ENCODE measurements at regions not wholly inside any gene's neighbourhood (a gene's known extent, or its start where the extent isn't known, plus 50 kb on each side); places are given as distances from the start of the nearest gene placed in this dataset.
"Not testable (repeated sequence)": the region's sequence is repeated elsewhere in the genome, so short reads cannot be mapped to it uniquely, and the experiment has no call there.

DNA sequence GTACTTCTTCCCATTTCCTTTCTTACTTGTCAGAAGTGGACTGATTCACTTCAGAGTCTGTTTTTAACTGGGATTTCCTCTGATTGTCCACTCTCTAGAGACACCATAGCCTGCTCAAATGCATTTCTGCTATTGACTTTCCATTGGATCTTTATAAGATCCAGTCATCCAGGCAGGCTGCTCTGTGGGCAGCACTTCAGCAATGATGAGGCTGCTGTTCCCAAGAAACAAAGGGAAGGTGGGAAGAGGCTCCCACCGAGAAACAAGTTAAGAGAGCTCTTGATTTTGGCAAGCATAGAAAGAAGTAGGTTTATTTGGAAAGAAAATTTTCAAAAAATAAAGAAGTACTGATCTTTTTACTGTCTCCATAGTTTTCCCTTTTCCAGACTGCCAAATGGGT lies 125.8 kb upstream of the STARD13 start:
- Histone ChIP-seq H2AK5ac (ENCODE audit: low read length) (no peak overlapping the region), H3K9ac (ENCODE audit: low read length) (no peak overlapping the region), H2BK120ac (ENCODE audit: low read depth, low read length) (no peak overlapping the region), H3K4me3 (ENCODE audit: low read length) (no peak overlapping the region), H3K56ac (ENCODE audit: low read length) (no peak overlapping the region), H3K27ac (ENCODE audit: low read depth, low read length) (no peak overlapping the region), H3K4me1 (ENCODE audit: control insufficient read depth, low read depth, low read length) (no peaks in the 10 kb centered on the region), H3K23ac (ENCODE audit: low read length) (no peak overlapping the region), H2BK5ac (ENCODE audit: low read length) (no peak overlapping the region), H2BK15ac (replicated peaks; ENCODE audit: low read depth) (no peak overlapping the region), H3K18ac (ENCODE audit: low read length) (no peak overlapping the region), H3K4me2 (ENCODE audit: low read length) (no peak overlapping the region), H4K5ac (ENCODE audit: low read length) (no peak overlapping the region), H3K36me3 (ENCODE audit: control insufficient read depth, insufficient read depth, low read length) (no peaks in the 10 kb centered on the region), H3K4ac (ENCODE audit: low read depth, low read length) (no peak overlapping the region), H3K79me1 (ENCODE audit: low read length) (no peaks in the 10 kb centered on the region), H4K8ac (ENCODE audit: low read depth, low read length) (no peak overlapping the region), H3K79me2 (ENCODE audit: control insufficient read depth, insufficient read depth, low read length) (no peaks in the 10 kb centered on the region), H3K27me3 (ENCODE audit: insufficient read depth, low read length, poor library complexity) (no peaks in the 10 kb centered on the region)
- no peak for DNase-seq
- no CpG with 5 or more reads among the region's 1 CpG for WGBS (ENCODE audit: extremely low coverage, insufficient coverage, low lambda C conversion rate)

GRCh38 chr13:33415822-33416221 lies 130.3 kb upstream of the STARD13 start:
- H3K79me2 ChIP-seq (ENCODE audit: control insufficient read depth, insufficient read depth, low read length) = no peaks in the 10 kb centered on the region
- H3K23ac ChIP-seq (ENCODE audit: low read length) = no peak overlapping the region
- H2BK15ac ChIP-seq (replicated peaks; ENCODE audit: low read depth) = no peak overlapping the region
- no peak overlapping the region for H3K4me3 ChIP-seq (ENCODE audit: low read length)
- H3K27me3 ChIP-seq (ENCODE audit: insufficient read depth, low read length, poor library complexity) = no peaks in the 10 kb centered on the region
- no peaks in the 10 kb centered on the region for H3K4me1 ChIP-seq (ENCODE audit: control insufficient read depth, low read depth, low read length)
- WGBS (ENCODE audit: extremely low coverage, insufficient coverage, low lambda C conversion rate) = no CpG with 5 or more reads among the region's 1 CpG
- no peak overlapping the region for H3K27ac ChIP-seq (ENCODE audit: low read depth, low read length)
- H2BK5ac ChIP-seq (ENCODE audit: low read length) = no peak overlapping the region
- no peaks in the 10 kb centered on the region for H3K36me3 ChIP-seq (ENCODE audit: control insufficient read depth, insufficient read depth, low read length)
- no peak overlapping the region for H4K8ac ChIP-seq (ENCODE audit: low read depth, low read length)
- no peaks in the 10 kb centered on the region for H3K79me1 ChIP-seq (ENCODE audit: low read length)
- DNase-seq = no peak
- H4K5ac ChIP-seq (ENCODE audit: low read length) = no peak overlapping the region
- no peak overlapping the region for H3K56ac ChIP-seq (ENCODE audit: low read length)
- no peak overlapping the region for H3K4ac ChIP-seq (ENCODE audit: low read depth, low read length)
- H2AK5ac ChIP-seq (ENCODE audit: low read length) = no peak overlapping the region
- H2BK120ac ChIP-seq (ENCODE audit: low read depth, low read length) = no peak overlapping the region
- H3K9ac ChIP-seq (ENCODE audit: low read length) = no peak overlapping the region
- H3K18ac ChIP-seq (ENCODE audit: low read length) = no peak overlapping the region
- H3K4me2 ChIP-seq (ENCODE audit: low read length) = no peak overlapping the region

- not testable (repeated sequence) for H3K79me2 ChIP-seq (ENCODE audit: control insufficient read depth, insufficient read depth, low read length); H3K79me1 ChIP-seq (ENCODE audit: low read length); H3K4ac ChIP-seq (ENCODE audit: low read depth, low read length); H2BK120ac ChIP-seq (ENCODE audit: low read depth, low read length); H2BK15ac ChIP-seq (replicated peaks; ENCODE audit: low read depth); H3K27me3 ChIP-seq (ENCODE audit: insufficient read depth, low read length, poor library complexity); H2BK5ac ChIP-seq (ENCODE audit: low read length); H3K4me2 ChIP-seq (ENCODE audit: low read length); H3K18ac ChIP-seq (ENCODE audit: low read length); H3K27ac ChIP-seq (ENCODE audit: low read depth, low read length); H4K8ac ChIP-seq (ENCODE audit: low read depth, low read length); H3K36me3 ChIP-seq (ENCODE audit: control insufficient read depth, insufficient read depth, low read length); H4K5ac ChIP-seq (ENCODE audit: low read length); H3K4me1 ChIP-seq (ENCODE audit: control insufficient read depth, low read depth, low read length); H3K4me3 ChIP-seq (ENCODE audit: low read length); H3K23ac ChIP-seq (ENCODE audit: low read length); H2AK5ac ChIP-seq (ENCODE audit: low read length); DNase-seq; H3K9ac ChIP-seq (ENCODE audit: low read length); H3K56ac ChIP-seq (ENCODE audit: low read length)
- WGBS (ENCODE audit: extremely low coverage, insufficient coverage, low lambda C conversion rate) = no CpG with 5 or more reads among the region's 7 CpGs
These were observed 132.8 kb upstream of the STARD13 start for GRCh38 chr13:33418224-33418953.

DNA sequence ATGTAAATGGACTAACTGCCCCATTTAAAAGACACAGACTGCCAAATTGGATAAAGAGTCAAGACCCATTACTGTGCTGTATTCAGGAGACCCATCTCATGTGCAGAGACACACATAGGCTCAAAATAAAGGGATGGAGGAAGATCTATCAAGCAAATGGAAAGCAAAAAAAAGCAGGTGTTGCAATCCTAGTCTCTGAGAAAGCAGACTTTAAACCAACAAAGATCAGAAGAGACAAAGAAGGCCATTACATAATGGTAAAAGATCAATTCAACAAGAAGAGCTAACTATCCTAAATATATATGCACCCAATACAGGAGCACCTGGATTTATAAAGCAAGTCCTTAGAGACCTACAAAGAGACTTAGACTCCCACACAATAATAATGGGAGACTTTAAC lies 134.6 kb upstream of the STARD13 start:
- H3K4ac ChIP-seq (ENCODE audit: low read depth, low read length); H3K79me1 ChIP-seq (ENCODE audit: low read length); H3K56ac ChIP-seq (ENCODE audit: low read length); H3K79me2 ChIP-seq (ENCODE audit: control insufficient read depth, insufficient read depth, low read length); H3K18ac ChIP-seq (ENCODE audit: low read length); H3K27me3 ChIP-seq (ENCODE audit: insufficient read depth, low read length, poor library complexity); H2BK15ac ChIP-seq (replicated peaks; ENCODE audit: low read depth); H3K4me2 ChIP-seq (ENCODE audit: low read length); H3K23ac ChIP-seq (ENCODE audit: low read length); H4K5ac ChIP-seq (ENCODE audit: low read length); H2BK120ac ChIP-seq (ENCODE audit: low read depth, low read length); H4K8ac ChIP-seq (ENCODE audit: low read depth, low read length); H2BK5ac ChIP-seq (ENCODE audit: low read length); H3K36me3 ChIP-seq (ENCODE audit: control insufficient read depth, insufficient read depth, low read length); H3K27ac ChIP-seq (ENCODE audit: low read depth, low read length); H3K4me1 ChIP-seq (ENCODE audit: control insufficient read depth, low read depth, low read length); DNase-seq; H2AK5ac ChIP-seq (ENCODE audit: low read length); H3K9ac ChIP-seq (ENCODE audit: low read length); H3K4me3 ChIP-seq (ENCODE audit: low read length): not testable (repeated sequence)

DNA sequence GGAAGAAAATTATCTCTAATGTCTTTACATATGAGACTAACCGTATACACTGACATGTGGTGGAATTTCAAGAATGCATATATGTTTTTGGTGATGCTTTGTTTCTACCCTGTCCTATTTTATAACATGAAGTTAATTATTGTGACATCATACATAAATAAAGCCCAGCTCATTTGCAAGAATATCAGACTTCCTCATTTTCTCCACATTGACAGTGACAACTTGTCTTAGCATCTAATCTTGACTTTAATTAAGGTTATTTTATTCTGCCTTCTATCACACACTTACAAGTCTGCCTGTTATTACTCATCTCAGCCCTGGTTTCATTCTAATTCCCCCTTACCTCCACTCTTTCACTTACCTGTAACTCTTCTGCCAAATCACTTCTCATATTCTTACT lies 140.6 kb upstream of the STARD13 start:
- Histone ChIP-seq H2AK5ac (ENCODE audit: low read length) (no peak overlapping the region), H3K4me3 (ENCODE audit: low read length) (no peak overlapping the region), H3K36me3 (ENCODE audit: control insufficient read depth, insufficient read depth, low read length) (no peaks in the 10 kb centered on the region), H3K27me3 (ENCODE audit: insufficient read depth, low read length, poor library complexity) (no peaks in the 10 kb centered on the region), H3K4ac (ENCODE audit: low read depth, low read length) (no peak overlapping the region), H2BK15ac (replicated peaks; ENCODE audit: low read depth) (no peak overlapping the region), H3K4me2 (ENCODE audit: low read length) (no peak overlapping the region), H3K56ac (ENCODE audit: low read length) (no peak overlapping the region), H3K18ac (ENCODE audit: low read length) (no peak overlapping the region), H3K79me2 (ENCODE audit: control insufficient read depth, insufficient read depth, low read length) (no peaks in the 10 kb centered on the region), H2BK120ac (ENCODE audit: low read depth, low read length) (no peak overlapping the region), H4K8ac (ENCODE audit: low read depth, low read length) (no peak overlapping the region), H4K5ac (ENCODE audit: low read length) (no peak overlapping the region), H3K9ac (ENCODE audit: low read length) (no peak overlapping the region), H3K23ac (ENCODE audit: low read length) (no peak overlapping the region), H3K79me1 (ENCODE audit: low read length) (no peaks in the 10 kb centered on the region), H3K4me1 (ENCODE audit: control insufficient read depth, low read depth, low read length) (no peaks in the 10 kb centered on the region), H2BK5ac (ENCODE audit: low read length) (no peak overlapping the region), H3K27ac (ENCODE audit: low read depth, low read length) (no peak overlapping the region)
- no peak for DNase-seq
- WGBS (ENCODE audit: extremely low coverage, insufficient coverage, low lambda C conversion rate) = no CpG with 5 or more reads among the region's 1 CpG

DNA sequence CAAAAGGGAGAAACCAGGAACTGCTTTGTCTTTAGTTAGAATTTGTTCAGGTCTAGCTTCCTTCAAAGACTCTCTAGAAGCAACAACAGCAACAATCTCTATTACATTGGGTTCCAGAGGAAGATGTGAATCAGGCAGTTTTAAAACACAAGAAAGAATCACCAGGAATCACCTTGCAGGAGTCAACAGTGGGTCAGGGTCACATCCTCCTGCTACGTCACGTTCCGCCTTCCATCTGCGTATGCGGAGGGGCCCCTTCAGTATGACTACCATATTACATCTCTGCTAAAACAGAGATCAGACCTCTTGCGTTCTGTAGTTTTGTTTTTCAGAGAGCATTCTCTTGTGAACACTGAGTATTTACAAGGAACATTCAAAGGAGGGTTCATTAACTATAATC lies 147.8 kb upstream of the STARD13 start:
- Histone ChIP-seq H3K79me1 (ENCODE audit: low read length) (no peaks in the 10 kb centered on the region), H2BK5ac (ENCODE audit: low read length) (no peak overlapping the region), H3K23ac (ENCODE audit: low read length) (no peak overlapping the region), H3K9ac (ENCODE audit: low read length) (no peak overlapping the region), H3K27ac (ENCODE audit: low read depth, low read length) (no peak overlapping the region), H3K56ac (ENCODE audit: low read length) (no peak overlapping the region), H3K4me3 (ENCODE audit: low read length) (no peak overlapping the region), H4K8ac (ENCODE audit: low read depth, low read length) (no peak overlapping the region), H2BK15ac (replicated peaks; ENCODE audit: low read depth) (no peak overlapping the region), H3K4ac (ENCODE audit: low read depth, low read length) (no peak overlapping the region), H3K4me2 (ENCODE audit: low read length) (no peak overlapping the region), H3K18ac (ENCODE audit: low read length) (no peak overlapping the region), H2AK5ac (ENCODE audit: low read length) (no peak overlapping the region), H2BK120ac (ENCODE audit: low read depth, low read length) (no peak overlapping the region), H3K4me1 (ENCODE audit: control insufficient read depth, low read depth, low read length) (no peaks in the 10 kb centered on the region), H3K36me3 (ENCODE audit: control insufficient read depth, insufficient read depth, low read length) (no peaks in the 10 kb centered on the region), H3K27me3 (ENCODE audit: insufficient read depth, low read length, poor library complexity) (no peaks in the 10 kb centered on the region), H4K5ac (ENCODE audit: low read length) (no peak overlapping the region), H3K79me2 (ENCODE audit: control insufficient read depth, insufficient read depth, low read length) (no peaks in the 10 kb centered on the region)
- DNase-seq = no peak
- no CpG with 5 or more reads among the region's 6 CpGs for WGBS (ENCODE audit: extremely low coverage, insufficient coverage, low lambda C conversion rate)
